ENCODE measurements at regions not wholly inside any gene's neighbourhood (a gene's known extent, or its start where the extent isn't known, plus 50 kb on each side); places are given as distances from the start of the nearest gene placed in this dataset.
"Not testable (repeated sequence)": the region's sequence is repeated elsewhere in the genome, so short reads cannot be mapped to it uniquely, and the experiment has no call there.

DNA sequence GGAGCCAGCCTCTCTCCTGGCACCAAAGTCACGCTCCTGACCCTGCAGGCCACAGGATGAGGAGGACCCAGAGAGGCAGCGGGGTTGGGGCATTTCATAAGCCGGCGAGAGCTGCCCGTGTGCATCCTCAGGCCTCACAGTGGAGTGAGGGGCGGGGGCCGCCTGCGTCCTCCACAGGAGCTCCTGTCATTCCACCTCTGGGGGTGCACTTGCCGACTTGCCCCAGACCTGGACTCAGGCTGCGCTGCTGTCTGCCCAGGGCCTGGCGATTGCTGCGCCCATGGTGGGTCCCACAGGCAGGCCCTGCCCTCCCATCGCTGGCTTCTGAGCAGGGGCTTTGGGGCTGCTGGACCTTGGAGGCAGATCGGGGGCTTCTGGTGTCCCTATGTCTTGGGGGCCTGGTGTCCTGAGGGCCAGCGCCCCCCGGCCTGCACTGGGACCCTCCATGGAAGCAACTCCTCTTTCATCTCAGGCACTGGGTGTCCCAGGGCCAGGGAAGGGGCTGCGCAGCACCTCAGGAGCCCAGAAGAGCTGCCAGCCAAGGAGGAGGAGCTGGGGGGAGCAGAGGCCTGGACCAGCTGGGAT, 184.0 kb downstream of the GOLGA6L6 start:
- H3K4me3 ChIP-seq, result no peak overlapping the region
- H3K9me3 ChIP-seq, result no peaks in the 10 kb centered on the region
- 88% methylated on average over 17 of the region's 17 CpGs for WGBS
- TF ChIP-seq, protein P1, sequence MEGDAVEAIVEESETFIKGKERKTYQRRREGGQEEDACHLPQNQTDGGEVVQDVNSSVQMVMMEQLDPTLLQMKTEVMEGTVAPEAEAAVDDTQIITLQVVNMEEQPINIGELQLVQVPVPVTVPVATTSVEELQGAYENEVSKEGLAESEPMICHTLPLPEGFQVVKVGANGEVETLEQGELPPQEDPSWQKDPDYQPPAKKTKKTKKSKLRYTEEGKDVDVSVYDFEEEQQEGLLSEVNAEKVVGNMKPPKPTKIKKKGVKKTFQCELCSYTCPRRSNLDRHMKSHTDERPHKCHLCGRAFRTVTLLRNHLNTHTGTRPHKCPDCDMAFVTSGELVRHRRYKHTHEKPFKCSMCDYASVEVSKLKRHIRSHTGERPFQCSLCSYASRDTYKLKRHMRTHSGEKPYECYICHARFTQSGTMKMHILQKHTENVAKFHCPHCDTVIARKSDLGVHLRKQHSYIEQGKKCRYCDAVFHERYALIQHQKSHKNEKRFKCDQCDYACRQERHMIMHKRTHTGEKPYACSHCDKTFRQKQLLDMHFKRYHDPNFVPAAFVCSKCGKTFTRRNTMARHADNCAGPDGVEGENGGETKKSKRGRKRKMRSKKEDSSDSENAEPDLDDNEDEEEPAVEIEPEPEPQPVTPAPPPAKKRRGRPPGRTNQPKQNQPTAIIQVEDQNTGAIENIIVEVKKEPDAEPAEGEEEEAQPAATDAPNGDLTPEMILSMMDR (IDR thresholded peaks at IDR 0.05), result no peak
- no peak for TF ChIP-seq EP300 (IDR thresholded peaks at IDR 0.05)
- TF ChIP-seq POLR2AphosphoS5 (IDR thresholded peaks at IDR 0.05), result no peak
- no peak for TF ChIP-seq POLR2A (IDR thresholded peaks at IDR 0.05; ENCODE audit: low read depth)
- DNase-seq (ENCODE audit: extremely low spot score), result peak; percentile 89
- intact Hi-C loops (cut with DNase I), result no loop called here
- H3K4me1 ChIP-seq, result no peaks in the 10 kb centered on the region
- H3K36me3 ChIP-seq, result no peaks in the 10 kb centered on the region
- peaks cover 0 to 43% (median 0%) of the 10 kb centered on the region in 4 donors for H3K27me3 ChIP-seq
- no peak overlapping the region for H3K27ac ChIP-seq (replicated peaks in 1 of 4)

DNA sequence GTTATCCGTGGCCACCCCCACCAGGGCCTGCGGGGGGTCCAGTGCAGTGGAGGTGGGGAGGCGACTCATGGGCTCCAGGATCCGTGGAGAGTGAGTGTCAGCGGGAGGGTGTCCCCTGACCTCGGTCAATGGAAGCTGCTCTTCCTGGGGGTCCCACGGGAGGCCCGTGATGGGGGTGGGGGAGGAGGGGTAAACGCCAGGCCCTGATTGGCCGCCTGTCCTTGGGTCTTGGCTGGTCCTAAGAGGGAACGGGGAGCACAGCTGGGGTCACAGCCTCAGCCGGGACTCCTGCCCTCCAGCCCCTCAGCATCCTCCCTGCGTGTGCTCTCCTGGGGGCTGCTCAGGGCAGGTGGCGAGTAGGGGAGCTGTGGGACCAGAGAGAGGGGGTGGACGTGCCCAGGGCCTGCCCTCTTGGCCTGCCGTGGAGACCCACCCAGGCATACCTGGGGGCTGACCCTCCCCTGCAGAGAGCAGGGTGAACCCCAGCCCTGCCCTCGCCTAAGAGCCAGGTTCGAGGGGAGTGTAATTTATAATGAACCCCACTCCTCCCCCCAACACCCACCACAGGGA, 184.6 kb downstream of the GOLGA6L6 start:
- Histone ChIP-seq H3K4me1 (no peaks in the 10 kb centered on the region), H3K27ac (replicated peaks in 1 of 4) (no peak overlapping the region), H3K9me3 (no peaks in the 10 kb centered on the region), H3K36me3 (no peaks in the 10 kb centered on the region), H3K27me3 (peaks cover 0 to 49% (median 0%) of the 10 kb centered on the region in 4 donors), H3K4me3 (no peak overlapping the region)
- no peak for TF ChIP-seq POLR2AphosphoS5 (IDR thresholded peaks at IDR 0.05)
- no peak for TF ChIP-seq EP300 (IDR thresholded peaks at IDR 0.05)
- TF ChIP-seq, protein P1 (IDR thresholded peaks at IDR 0.05), result no peak
- TF ChIP-seq POLR2A (IDR thresholded peaks at IDR 0.05; ENCODE audit: low read depth), result no peak
- DNase-seq (ENCODE audit: extremely low spot score), result peak; percentile 72
- intact Hi-C loops (cut with DNase I), result no loop called here
- WGBS, result 82% methylated on average over 18 of the region's 18 CpGs

DNA sequence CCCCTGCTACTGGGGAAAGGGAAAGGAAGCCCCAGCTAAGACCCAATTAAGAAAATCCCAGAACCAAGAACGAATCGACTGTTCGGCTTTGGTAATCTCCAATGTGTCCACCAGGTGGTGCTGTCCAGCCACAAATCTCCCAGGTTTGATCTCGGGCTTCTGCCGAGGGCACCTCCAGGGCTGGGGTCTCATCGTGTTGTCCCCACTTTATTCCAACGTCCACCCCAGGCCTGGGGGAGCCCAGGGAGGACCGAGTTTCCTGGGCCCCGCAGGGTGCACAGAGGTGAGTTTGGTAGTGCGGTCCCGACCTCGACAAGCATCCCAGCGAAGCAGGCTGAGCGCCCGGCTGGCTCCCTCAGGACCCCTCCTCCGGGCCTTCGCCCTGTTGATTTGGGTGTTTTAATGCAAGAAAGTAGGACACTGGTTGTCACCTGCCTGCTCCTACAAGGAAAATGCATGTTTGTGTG, 185.1 kb downstream of the GOLGA6L6 start:
- 65% methylated on average over 17 of the region's 17 CpGs for WGBS
- Histone ChIP-seq H3K27me3 (peaks cover 0 to 51% (median 0%) of the 10 kb centered on the region in 4 donors), H3K4me1 (no peaks in the 10 kb centered on the region), H3K27ac (replicated peaks in 1 of 4) (no peak overlapping the region), H3K36me3 (no peaks in the 10 kb centered on the region), H3K4me3 (no peak overlapping the region), H3K9me3 (no peaks in the 10 kb centered on the region)
- peak; percentile 90 for DNase-seq (ENCODE audit: extremely low spot score)
- TF ChIP-seq POLR2A (IDR thresholded peaks at IDR 0.05; ENCODE audit: low read depth), result no peak
- TF ChIP-seq POLR2AphosphoS5 (IDR thresholded peaks at IDR 0.05), result no peak
- no peak for TF ChIP-seq EP300 (IDR thresholded peaks at IDR 0.05)
- TF ChIP-seq, protein P1 (IDR thresholded peaks at IDR 0.05), result peak; percentile 84 to 87 (median 86)
- intact Hi-C loops (cut with DNase I), result no loop called here

DNA sequence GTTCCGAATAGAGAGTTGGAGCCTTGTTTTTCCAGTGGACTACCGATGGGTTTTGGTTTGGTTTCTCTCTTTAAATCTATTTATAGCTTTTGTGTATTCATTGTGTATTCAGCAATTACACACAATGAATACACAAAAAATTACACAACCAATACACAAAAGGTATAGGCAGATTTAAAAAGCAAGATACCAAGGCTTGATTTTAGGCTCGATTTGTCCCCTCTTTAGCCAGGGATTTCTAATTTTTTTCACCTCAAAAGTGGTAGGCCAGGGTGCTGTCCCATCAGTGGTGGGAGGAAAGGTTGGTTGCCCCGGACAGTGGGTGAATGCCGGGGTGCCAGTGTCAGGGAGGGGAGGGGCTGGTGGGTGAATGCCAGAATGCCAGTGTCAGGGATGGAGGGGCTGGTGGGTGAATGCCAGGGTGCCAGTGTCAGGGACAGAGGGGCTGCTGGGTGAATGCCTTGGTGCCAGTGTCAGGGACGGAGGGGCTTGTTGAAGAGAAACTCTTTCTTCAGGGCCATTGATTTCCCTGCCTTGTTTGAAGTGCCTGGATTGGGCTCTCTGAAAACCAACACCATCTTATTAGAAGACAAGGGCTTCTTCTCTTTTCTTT, 186.2 kb downstream of the GOLGA6L6 start:
- no peak for TF ChIP-seq POLR2AphosphoS5 (IDR thresholded peaks at IDR 0.05)
- TF ChIP-seq POLR2A (IDR thresholded peaks at IDR 0.05; ENCODE audit: low read depth), result no peak
- no peak for TF ChIP-seq EP300 (IDR thresholded peaks at IDR 0.05)
- TF ChIP-seq, protein P1 (IDR thresholded peaks at IDR 0.05), result no peak
- no peaks in the 10 kb centered on the region for H3K9me3 ChIP-seq
- intact Hi-C loops (cut with DNase I), result no loop called here
- DNase-seq (ENCODE audit: extremely low spot score), result no peak
- H3K4me1 ChIP-seq, result no peaks in the 10 kb centered on the region
- 78% methylated on average over 6 of the region's 6 CpGs for WGBS
- H3K27ac ChIP-seq (replicated peaks in 1 of 4), result no peak overlapping the region
- H3K4me3 ChIP-seq, result no peak overlapping the region
- H3K27me3 ChIP-seq, result peaks cover 0 to 53% (median 0%) of the 10 kb centered on the region in 4 donors
- H3K36me3 ChIP-seq, result no peaks in the 10 kb centered on the region

DNA sequence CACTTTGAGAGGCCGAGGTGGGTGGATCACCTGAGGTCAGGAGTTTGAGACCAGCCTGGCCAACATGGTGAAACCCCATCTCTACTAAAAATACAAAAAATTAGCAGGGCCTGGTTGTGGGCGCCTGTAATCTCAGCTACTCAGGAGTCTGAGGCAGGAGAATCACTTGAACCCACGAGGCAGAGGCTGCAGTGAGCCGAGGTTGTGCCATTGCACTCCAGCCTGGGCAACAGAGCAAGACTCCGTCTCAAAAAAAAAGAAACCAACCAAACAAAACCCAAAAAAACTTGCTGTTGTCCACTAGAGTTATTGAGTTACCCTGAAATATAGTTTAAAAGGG, 186.7 kb downstream of the GOLGA6L6 start:
- intact Hi-C loops (cut with DNase I); H3K27ac ChIP-seq (replicated peaks in 1 of 4); H3K4me3 ChIP-seq; DNase-seq (ENCODE audit: extremely low spot score); H3K36me3 ChIP-seq; H3K4me1 ChIP-seq; H3K9me3 ChIP-seq: not testable (repeated sequence)
- H3K27me3 ChIP-seq, result peaks cover 0 to 58% (median 0%) of the 10 kb centered on the region in 4 donors
- 63% methylated on average over 5 of the region's 5 CpGs for WGBS
